ENCODE measurements at regions not wholly inside any gene's neighbourhood (a gene's known extent, or its start where the extent isn't known, plus 50 kb on each side); places are given as distances from the start of the nearest gene placed in this dataset.

- Histone ChIP-seq H3K4me2 (ENCODE audit: insufficient read depth, low read length) (no peak overlapping the region), H3K9ac (ENCODE audit: insufficient read depth in 1 of 2, low read depth in 2 of 2, low read length in 2 of 2) (no peak overlapping the region), H2AFZ (ENCODE audit: low read depth, low read length) (no peak overlapping the region), H3K79me2 (ENCODE audit: control insufficient read depth, insufficient read depth, low read length) (no peaks in the 10 kb centered on the region), H3K4me1 (replicated peaks in 1 of 2; ENCODE audit: control insufficient read depth in 2 of 2, insufficient read depth in 2 of 2, low read length in 2 of 2) (peaks cover 0 to 3% of the 10 kb centered on the region in 2 experiments; a peak in 2 of 5 replicates), H3K9me3 (replicated peaks; ENCODE audit: control insufficient read depth, insufficient read depth, low read depth, low read length) (no peaks in the 10 kb centered on the region), H3K9me1 (ENCODE audit: control insufficient read depth, insufficient read depth, low read length) (no peaks in the 10 kb centered on the region), H3K36me3 (ENCODE audit: control insufficient read depth, insufficient read depth, low read length) (no peaks in the 10 kb centered on the region), H3K27ac (ENCODE audit: extremely low read depth, low read depth, low read length) (no peak overlapping the region), H3K4me3 (no peak overlapping the region), H3K27me3 (ENCODE audit: control insufficient read depth in 2 of 2, insufficient read depth in 2 of 2, low read length in 2 of 2) (peaks cover 6 to 65% of the 10 kb centered on the region in 2 experiments; a peak in 4 of 5 replicates), H4K20me1 (replicated peaks; ENCODE audit: control insufficient read depth, insufficient read depth, low read length) (no peaks in the 10 kb centered on the region)
- FAIRE-seq = no peak
- ATAC-seq = no peak
- no peak for DNase-seq (ENCODE audit: extremely low read depth in 1 of 4, low spot score in 3 of 4)
- WGBS (ENCODE audit: insufficient coverage, low coverage, missing lambda C conversion rate) = 0% methylated on average over 2 of the region's 7 CpGs
- no TSS peak for BruUV-seq (replicated peaks)
- intact Hi-C loops (cut with micrococcal nuclease) (no loop called here), in situ Hi-C loops (cut with MboI) (no loop called here)
- ChIA-PET CTCF (ENCODE audit: low intra/inter-chr PET ratio) (interaction anchor here (0.6 kb wide), 1 partner anchor 34 kb away, joined by 3 read pairs; no protein-coding TSS in a partner anchor), POLR2A (interaction anchor here (0.7 kb wide), 1 partner anchor 414 kb away, joined by 3 read pairs; no protein-coding TSS in a partner anchor)
- TF ChIP-seq ZNF449 (CRISPR knock-in tag; IDR thresholded peaks at IDR 0.05) (no peak), GTF2E2 (tag; IDR thresholded peaks at IDR 0.05) (no peak), ZNF830 (CRISPR knock-in tag; IDR thresholded peaks at IDR 0.05) (no peak), TRIM25 (IDR thresholded peaks at IDR 0.05; ENCODE audit: borderline replicate concordance) (no peak), MGA (IDR thresholded peaks at IDR 0.05) (no peak), RCOR1 (IDR thresholded peaks at IDR 0.05; ENCODE audit: borderline replicate concordance in 1 of 2, low read depth in 2 of 2, low read length in 2 of 2) (no peak), OTX1 (CRISPR knock-in tag; IDR thresholded peaks at IDR 0.05) (no peak)
Measured at GRCh38 chr17:17406225-17406624, 70.6 kb upstream of the MED9 start.
